ENCODE measurements at regions not wholly inside any gene's neighbourhood (a gene's known extent, or its start where the extent isn't known, plus 50 kb on each side); places are given as distances from the start of the nearest gene placed in this dataset.

- TF ChIP-seq CTCF (IDR thresholded peaks at IDR 0.05) (no peak), EP300 (IDR thresholded peaks at IDR 0.05; ENCODE audit: low read depth) (no peak), POLR2AphosphoS5 (IDR thresholded peaks at IDR 0.05) (no peak), POLR2A (IDR thresholded peaks at IDR 0.05) (no peak)
Observed at GRCh38 chr3:72161881-72162595, 377.1 kb upstream of the PROK2 start.

Measured in transverse colon (tissue), 4 donors.